Liver (tissue), 8 donors: ENCODE measurements at regions not wholly inside any gene's neighbourhood (a gene's known extent, or its start where the extent isn't known, plus 50 kb on each side); places are given as distances from the start of the nearest gene placed in this dataset.
"Not testable (repeated sequence)": the region's sequence is repeated elsewhere in the genome, so short reads cannot be mapped to it uniquely, and the experiment has no call there.

Experiments
- DNase-seq: peaks from one replicate; pipeline ENCODE4 v3.0.0-alpha.2; 2017; ENCODE audit warnings: low spot score
- H3K27ac ChIP-seq, 2 donors: one replicate each; pipeline ENCODE4 v1.7.0; 2013; ENCODE audit warnings: inconsistent platforms in 2 of 2, low read length in 2 of 2, control low read depth in 1 of 2, low read depth in 1 of 2, mild to moderate bottlenecking in 1 of 2
- H3K27me3 ChIP-seq, 4 donors: one replicate each; pipeline versions ENCODE4 v1.6.1 to v1.7.0; 2013; ENCODE audit warnings: low read length in 3 of 4, inconsistent platforms in 1 of 4, mild to moderate bottlenecking in 1 of 4, moderate library complexity in 1 of 4; ENCODE audit not compliant: control insufficient read depth in 4 of 4, insufficient read depth in 4 of 4
- H3K36me3 ChIP-seq, 4 donors: one replicate each; pipeline versions ENCODE4 v1.6.1 to v1.7.0; 2013; ENCODE audit warnings: low read length in 3 of 4, mild to moderate bottlenecking in 3 of 4, low read depth in 1 of 4, moderate library complexity in 1 of 4; ENCODE audit not compliant: control insufficient read depth in 4 of 4, insufficient read depth in 3 of 4
- H3K4me1 ChIP-seq, 4 donors: one replicate each; pipeline versions ENCODE4 v1.6.1 to v1.7.0; 2013; ENCODE audit warnings: low read length in 3 of 4, mild to moderate bottlenecking in 3 of 4, moderate library complexity in 1 of 4; ENCODE audit not compliant: control insufficient read depth in 4 of 4, insufficient read depth in 4 of 4
- H3K4me3 ChIP-seq, 3 donors: one replicate each; pipeline versions ENCODE4 v1.6.1 to v1.7.0; 2013; ENCODE audit warnings: low read length in 3 of 3, control low read depth in 1 of 3, low read depth in 1 of 3, mild to moderate bottlenecking in 1 of 3
- H3K9ac ChIP-seq, 2 donors: one replicate each; pipeline ENCODE4 v1.7.0; 2013; ENCODE audit warnings: low read length in 2 of 2, mild to moderate bottlenecking in 2 of 2, moderate library complexity in 2 of 2, control low read depth in 1 of 2, low read depth in 1 of 2
- H3K9me3 ChIP-seq, 4 donors: one replicate each; pipeline versions ENCODE4 v1.6.1 to v1.7.0; 2013; ENCODE audit warnings: low read length in 3 of 4; ENCODE audit not compliant: control insufficient read depth in 4 of 4
- CTCF ChIP-seq: fragments of 150-350 bp; IDR thresholded peaks from 2 replicates; pipeline ENCODE4 v1.5.1; 2017; ENCODE audit warnings: improper control_type of control experiment, low read depth, low read length; ENCODE audit not compliant: missing input control
- EGR1 ChIP-seq, 2 donors: IDR thresholded peaks; 2 replicates each; pipeline ENCODE4 v1.6.1; 2016 to 2018; ENCODE audit warnings: antibody characterized with exemption in 2 of 2, low read depth in 2 of 2
- FOXA2 ChIP-seq: IDR thresholded peaks from 2 replicates; pipeline ENCODE4 v1.6.1; 2016; ENCODE audit warnings: antibody characterized with exemption
- GABPA ChIP-seq, 2 donors: IDR thresholded peaks in 1 of 2; conservative IDR thresholded peaks in 1 of 2; 2 replicates each; pipeline ENCODE4 v1.6.1; 2016; ENCODE audit warnings: antibody characterized with exemption in 2 of 2, mild to moderate bottlenecking in 1 of 2, moderate library complexity in 1 of 2
- HNF4A ChIP-seq, 2 donors: conservative IDR thresholded peaks; 2 replicates each; pipeline ENCODE4 v1.6.1; 2016; ENCODE audit warnings: antibody characterized with exemption in 2 of 2, mild to moderate bottlenecking in 2 of 2
- HNF4G ChIP-seq: IDR thresholded peaks from 2 replicates; pipeline ENCODE4 v1.6.1; 2016; ENCODE audit warnings: antibody characterized with exemption
- MAX ChIP-seq: IDR thresholded peaks from 2 replicates; pipeline ENCODE4 v1.6.1; 2016; ENCODE audit warnings: antibody characterized with exemption
- NR2F2 ChIP-seq: IDR thresholded peaks from 2 replicates; pipeline ENCODE4 v1.6.1; 2016; ENCODE audit warnings: antibody characterized with exemption
- RAD21 ChIP-seq, 2 donors: IDR thresholded peaks; 2 replicates each; pipeline ENCODE4 v1.6.1; 2016; ENCODE audit warnings: antibody characterized with exemption in 2 of 2, mild to moderate bottlenecking in 2 of 2
- REST ChIP-seq: IDR thresholded peaks from 2 replicates; pipeline ENCODE4 v1.6.1; 2016; ENCODE audit warnings: antibody characterized with exemption, mild to moderate bottlenecking
- RXRA ChIP-seq, 2 donors: IDR thresholded peaks; 2 replicates each; pipeline ENCODE4 v1.6.1; 2017 to 2018; ENCODE audit warnings: antibody characterized with exemption in 2 of 2, mild to moderate bottlenecking in 1 of 2
- TAF1 ChIP-seq: conservative IDR thresholded peaks from 2 replicates; pipeline ENCODE4 v1.6.1; 2016; ENCODE audit warnings: antibody characterized with exemption, mild to moderate bottlenecking
- WGBS: extraction: QIAGEN DNeasy Blood & Tissue Kit; methylation state at CpG from one replicate; pipeline ENCODE4 v1.1.7; 2013; 5-methylcytosine and 5-hydroxymethylcytosine counted together
- donor health status: healthy.
- donor health status: healthy.
- donor health status: healthy.
- donor health status: healthy.
- donor health status: healthy.

GRCh38 chr1:47663286-47663685 lies 225.4 kb downstream of the FOXD2 start:
- H3K27ac ChIP-seq = no peak overlapping the region
- 84% methylated on average over 6 of the region's 6 CpGs for WGBS
- peaks cover 0 to 8% (median 0%) of the 10 kb centered on the region in 4 donors for H3K9me3 ChIP-seq
- no peaks in the 10 kb centered on the region for H3K36me3 ChIP-seq
- no peak overlapping the region for H3K9ac ChIP-seq
- TF ChIP-seq HNF4A (conservative IDR thresholded peaks at IDR 0.05) = no peak
- no peak for TF ChIP-seq HNF4G
- no peak for TF ChIP-seq MAX
- TF ChIP-seq TAF1 = no peak
- TF ChIP-seq REST = no peak
- TF ChIP-seq GABPA (IDR thresholded peaks at IDR 0.05 in 1 of 2, conservative IDR thresholded peaks at IDR 0.05 in 1 of 2) = no peak
- no peaks in the 10 kb centered on the region for H3K27me3 ChIP-seq
- H3K4me1 ChIP-seq = no peaks in the 10 kb centered on the region
- DNase-seq = no peak
- H3K4me3 ChIP-seq = no peak overlapping the region

- 83% methylated on average over 4 of the region's 4 CpGs for WGBS
- no peak for DNase-seq
- Histone ChIP-seq H3K4me1 (no peaks in the 10 kb centered on the region), H3K9me3 (peaks cover 0 to 8% (median 0%) of the 10 kb centered on the region in 4 donors), H3K9ac (no peak overlapping the region), H3K27me3 (no peaks in the 10 kb centered on the region), H3K4me3 (no peak overlapping the region), H3K36me3 (no peaks in the 10 kb centered on the region), H3K27ac (no peak overlapping the region)
- TF ChIP-seq RAD21 (IDR thresholded peaks at IDR 0.05) (no peak), FOXA2 (no peak), HNF4A (conservative IDR thresholded peaks at IDR 0.05) (no peak), RXRA (IDR thresholded peaks at IDR 0.05) (no peak), EGR1 (IDR thresholded peaks at IDR 0.05; ENCODE audit: low read depth in 2 of 2) (no peak), NR2F2 (no peak), CTCF (no peak), MAX (no peak), GABPA (IDR thresholded peaks at IDR 0.05 in 1 of 2, conservative IDR thresholded peaks at IDR 0.05 in 1 of 2) (no peak)
Measured at GRCh38 chr1:47664356-47664755, 226.5 kb downstream of the FOXD2 start.

GRCh38 chr1:47664896-47665295 lies 227.1 kb downstream of the FOXD2 start:
- not testable (repeated sequence) for H3K27me3 ChIP-seq, H3K27ac ChIP-seq, DNase-seq, H3K4me1 ChIP-seq, H3K9ac ChIP-seq, H3K9me3 ChIP-seq, H3K36me3 ChIP-seq, H3K4me3 ChIP-seq
- 93% methylated on average over 8 of the region's 8 CpGs for WGBS
